Trophoblast cell (in vitro differentiated cells and primary cell): ENCODE measurements at regions not wholly inside any gene's neighbourhood (a gene's known extent, or its start where the extent isn't known, plus 50 kb on each side); places are given as distances from the start of the nearest gene placed in this dataset.
"Not testable (repeated sequence)": the region's sequence is repeated elsewhere in the genome, so short reads cannot be mapped to it uniquely, and the experiment has no call there.

Experiments used
- DNase-seq, 2 donors: peaks; one replicate each; pipeline ENCODE4 v3.0.0-alpha.2; 2016
- H2AFZ ChIP-seq: 2 replicates; pipeline ENCODE4 v1.6.1; 2013; ENCODE audit warnings: low read length, moderate library complexity, mild to moderate bottlenecking; ENCODE audit not compliant: insufficient read depth, poor library complexity
- H2AK5ac ChIP-seq: 2 replicates; pipeline ENCODE4 v1.6.1; 2013; ENCODE audit warnings: mild to moderate bottlenecking, low read length
- H2BK120ac ChIP-seq: 2 replicates; pipeline ENCODE4 v1.6.1; 2013; ENCODE audit warnings: low read length, mild to moderate bottlenecking, moderate library complexity; ENCODE audit not compliant: insufficient read depth, poor library complexity
- H2BK12ac ChIP-seq: 2 replicates; pipeline ENCODE4 v1.6.1; 2013; ENCODE audit warnings: mild to moderate bottlenecking, low read length, moderate library complexity
- H2BK5ac ChIP-seq: 2 replicates; pipeline ENCODE4 v1.6.1; 2013; ENCODE audit warnings: low read length, low read depth, moderate library complexity, mild to moderate bottlenecking; ENCODE audit not compliant: poor library complexity
- H3K14ac ChIP-seq: 2 replicates; pipeline ENCODE4 v1.6.1; 2013; ENCODE audit warnings: mild to moderate bottlenecking, low read length
- H3K18ac ChIP-seq: 2 replicates; pipeline ENCODE4 v1.6.1; 2013; ENCODE audit warnings: mild to moderate bottlenecking, low read length
- H3K23ac ChIP-seq: 2 replicates; pipeline ENCODE4 v1.6.1; 2013; ENCODE audit warnings: low read length
- H3K27ac ChIP-seq: 2 replicates; pipeline ENCODE4 v1.5.1; 2013; ENCODE audit warnings: low read depth, mild to moderate bottlenecking, inconsistent platforms, low read length, moderate library complexity
- H3K27me3 ChIP-seq: 2 replicates; pipeline ENCODE4 v1.6.1; 2013; ENCODE audit warnings: inconsistent platforms, mild to moderate bottlenecking, low read length, moderate library complexity; ENCODE audit not compliant: insufficient read depth
- H3K36me3 ChIP-seq, 2 experiments: 1 replicate in 1 of 2; 2 replicates in 1 of 2; pipeline ENCODE4 v1.6.1; 2013; ENCODE audit warnings: low read length in 2 of 2, mild to moderate bottlenecking in 2 of 2, moderate library complexity in 1 of 2; ENCODE audit not compliant: insufficient read depth in 2 of 2, control insufficient read depth in 1 of 2
- H3K4ac ChIP-seq: 2 replicates; pipeline ENCODE4 v1.6.1; 2013; ENCODE audit warnings: low read depth, mild to moderate bottlenecking, low read length, moderate library complexity
- H3K4me1 ChIP-seq, 2 experiments: 1 replicate in 1 of 2; 2 replicates in 1 of 2; pipeline ENCODE4 v1.6.1; 2013; ENCODE audit warnings: low read length in 2 of 2, mild to moderate bottlenecking in 2 of 2, moderate library complexity in 1 of 2; ENCODE audit not compliant: insufficient read depth in 2 of 2, control insufficient read depth in 1 of 2
- H3K4me2 ChIP-seq: 2 replicates; pipeline ENCODE4 v1.6.1; 2013; ENCODE audit warnings: inconsistent platforms, mild to moderate bottlenecking, low read length, moderate library complexity
- H3K4me3 ChIP-seq: 2 replicates; pipeline ENCODE4 v1.5.1; 2013; ENCODE audit warnings: mild to moderate bottlenecking, low read depth, low read length, inconsistent platforms
- H3K79me1 ChIP-seq: one replicate; pipeline ENCODE4 v1.6.1; 2013; ENCODE audit warnings: low read length
- H3K79me2 ChIP-seq: 2 replicates; pipeline ENCODE4 v1.6.1; 2013; ENCODE audit warnings: low read length, mild to moderate bottlenecking; ENCODE audit not compliant: control insufficient read depth, insufficient read depth, poor library complexity
- H3K9ac ChIP-seq: 2 replicates; pipeline ENCODE4 v1.6.1; 2013; ENCODE audit warnings: mild to moderate bottlenecking, low read length
- H3K9me3 ChIP-seq: 2 replicates; pipeline ENCODE4 v1.6.1; 2013; ENCODE audit warnings: low read depth, mild to moderate bottlenecking, control low read depth, inconsistent platforms, low read length; ENCODE audit not compliant: insufficient read depth
- H4K12ac ChIP-seq: 2 replicates; pipeline ENCODE4 v1.6.1; 2013; ENCODE audit warnings: low read depth, mild to moderate bottlenecking, low read length, moderate library complexity
- H4K8ac ChIP-seq: 2 replicates; pipeline ENCODE4 v1.6.1; 2013; ENCODE audit warnings: low read depth, mild to moderate bottlenecking, low read length, moderate library complexity
- H4K91ac ChIP-seq: one replicate; pipeline ENCODE4 v1.6.1; 2013; ENCODE audit warnings: low read depth, mild to moderate bottlenecking, low read length, moderate library complexity
- WGBS: extraction: QIAGEN DNeasy Blood & Tissue Kit; methylation state at CpG from one replicate; pipeline ENCODE4 v1.1.7; 2013; ENCODE audit warnings: missing lambda C conversion rate; ENCODE audit not compliant: insufficient read length, insufficient coverage; ENCODE audit errors: extremely low coverage; 5-methylcytosine and 5-hydroxymethylcytosine counted together

GRCh38 chr20:55117577-55117976, 642.2 kb downstream of the DOK5 start:
- not testable (repeated sequence) for H2BK120ac ChIP-seq, H4K91ac ChIP-seq, H3K9ac ChIP-seq, H3K14ac ChIP-seq, H3K79me1 ChIP-seq, H3K4ac ChIP-seq, H3K27me3 ChIP-seq, H3K9me3 ChIP-seq, H3K27ac ChIP-seq, H4K12ac ChIP-seq, H2AK5ac ChIP-seq, H2AFZ ChIP-seq, H3K4me3 ChIP-seq, H3K4me1 ChIP-seq, H4K8ac ChIP-seq, H3K4me2 ChIP-seq, H2BK12ac ChIP-seq, H2BK5ac ChIP-seq, H3K18ac ChIP-seq, DNase-seq, H3K79me2 ChIP-seq, H3K23ac ChIP-seq, H3K36me3 ChIP-seq
- no CpG with 5 or more reads among the region's 4 CpGs for WGBS

- Histone ChIP-seq H4K91ac (no peak overlapping the region), H3K4me1 (no peaks in the 10 kb centered on the region), H3K18ac (no peak overlapping the region), H2BK12ac (no peak overlapping the region), H2BK5ac (no peak overlapping the region), H3K79me2 (no peaks in the 10 kb centered on the region), H3K79me1 (no peaks in the 10 kb centered on the region), H3K4ac (no peak overlapping the region), H4K12ac (no peak overlapping the region), H2BK120ac (no peak overlapping the region), H3K14ac (no peak overlapping the region), H3K4me2 (no peak overlapping the region), H2AFZ (no peak overlapping the region), H3K9ac (no peak overlapping the region), H3K27ac (no peak overlapping the region), H4K8ac (no peak overlapping the region), H2AK5ac (no peak overlapping the region), H3K9me3 (no peaks in the 10 kb centered on the region), H3K4me3 (no peak overlapping the region), H3K36me3 (no peaks in the 10 kb centered on the region), H3K23ac (no peak overlapping the region), H3K27me3 (no peaks in the 10 kb centered on the region)
- no CpG with 5 or more reads among the region's 4 CpGs for WGBS
- DNase-seq = no peak
Observed at GRCh38 chr20:55116598-55116997, 641.2 kb downstream of the DOK5 start.

- Histone ChIP-seq H2AK5ac (no peak overlapping the region), H3K23ac (no peak overlapping the region), H3K4me2 (no peak overlapping the region), H4K91ac (no peak overlapping the region), H3K9me3 (no peaks in the 10 kb centered on the region), H3K14ac (no peak overlapping the region), H3K27me3 (no peaks in the 10 kb centered on the region), H2BK120ac (no peak overlapping the region), H2AFZ (no peak overlapping the region), H3K4me3 (no peak overlapping the region), H3K27ac (no peak overlapping the region), H3K4ac (no peak overlapping the region), H3K36me3 (no peaks in the 10 kb centered on the region), H4K8ac (no peak overlapping the region), H2BK5ac (no peak overlapping the region), H3K4me1 (no peaks in the 10 kb centered on the region), H3K18ac (no peak overlapping the region), H4K12ac (no peak overlapping the region), H3K9ac (no peak overlapping the region), H3K79me1 (no peaks in the 10 kb centered on the region), H3K79me2 (no peaks in the 10 kb centered on the region), H2BK12ac (no peak overlapping the region)
- no peak for DNase-seq
- no CpG with 5 or more reads among the region's 2 CpGs for WGBS
Observed at GRCh38 chr20:55103188-55103587, 627.8 kb downstream of the DOK5 start.

- no CpG with 5 or more reads among the region's 2 CpGs for WGBS
- no peak overlapping the region for H3K9ac ChIP-seq
- no peak overlapping the region for H4K8ac ChIP-seq
- no peaks in the 10 kb centered on the region for H3K4me1 ChIP-seq
- H2AFZ ChIP-seq = no peak overlapping the region
- no peak overlapping the region for H3K4ac ChIP-seq
- no peak overlapping the region for H3K4me2 ChIP-seq
- no peak overlapping the region for H2BK5ac ChIP-seq
- H2BK120ac ChIP-seq = no peak overlapping the region
- H3K79me2 ChIP-seq = no peaks in the 10 kb centered on the region
- no peaks in the 10 kb centered on the region for H3K9me3 ChIP-seq
- H3K36me3 ChIP-seq = no peaks in the 10 kb centered on the region
- no peaks in the 10 kb centered on the region for H3K79me1 ChIP-seq
- no peak overlapping the region for H3K4me3 ChIP-seq
- no peak overlapping the region for H3K14ac ChIP-seq
- no peak overlapping the region for H2BK12ac ChIP-seq
- no peak overlapping the region for H4K91ac ChIP-seq
- H3K23ac ChIP-seq = no peak overlapping the region
- H3K27me3 ChIP-seq = no peaks in the 10 kb centered on the region
- no peak overlapping the region for H3K18ac ChIP-seq
- no peak for DNase-seq
- no peak overlapping the region for H4K12ac ChIP-seq
- no peak overlapping the region for H2AK5ac ChIP-seq
- no peak overlapping the region for H3K27ac ChIP-seq
Observed at GRCh38 chr20:55099251-55099650, 623.9 kb downstream of the DOK5 start.

GRCh38 chr20:55097621-55098020, 622.2 kb downstream of the DOK5 start:
- Histone ChIP-seq H3K4me2 (no peak overlapping the region), H3K4me3 (no peak overlapping the region), H3K9me3 (no peaks in the 10 kb centered on the region), H3K4me1 (no peaks in the 10 kb centered on the region), H3K27me3 (no peaks in the 10 kb centered on the region), H3K27ac (no peak overlapping the region), H3K14ac (no peak overlapping the region), H3K18ac (no peak overlapping the region), H3K23ac (no peak overlapping the region), H2AK5ac (no peak overlapping the region), H3K79me2 (no peaks in the 10 kb centered on the region), H4K8ac (no peak overlapping the region), H2BK12ac (no peak overlapping the region), H2BK5ac (no peak overlapping the region), H3K79me1 (no peaks in the 10 kb centered on the region), H4K12ac (no peak overlapping the region), H2AFZ (no peak overlapping the region), H4K91ac (no peak overlapping the region), H3K36me3 (no peaks in the 10 kb centered on the region), H3K4ac (no peak overlapping the region), H2BK120ac (no peak overlapping the region), H3K9ac (no peak overlapping the region)
- no peak for DNase-seq
